B cell (primary cell): ENCODE measurements at regions not wholly inside any gene's neighbourhood (a gene's known extent, or its start where the extent isn't known, plus 50 kb on each side); places are given as distances from the start of the nearest gene placed in this dataset.

ENCODE experiments used
- ATAC-seq: fragments of 200-7000 bp; cut with Tn5 transposase; one replicate; pipeline ENCODE4 v1.10.0; 2021; ENCODE audit warnings: low read depth, mild to moderate bottlenecking, moderate number of reproducible peaks, moderate library complexity
- CTCF ChIA-PET: fragments of 350-600 bp; sonication (Branson Sonifier 250); formaldehyde crosslinking; loops from one replicate; lab custom pipeline; 2021; ENCODE audit warnings: antibody characterized with exemption, inconsistent platforms; lab: Charles Lee
- POLR2A ChIA-PET: fragments of 350-600 bp; sonication (Branson Sonifier 250); formaldehyde crosslinking; loops from one replicate; lab custom pipeline; 2021; ENCODE audit warnings: antibody characterized with exemption; lab: Charles Lee
- DNase-seq: peaks from one replicate; pipeline ENCODE4 v3.0.0; 2013
- H2AFZ ChIP-seq: 2 replicates; pipeline ENCODE4 v1.6.1; 2012; ENCODE audit warnings: mild to moderate bottlenecking, low read depth, low read length; ENCODE audit not compliant: insufficient read depth, poor library complexity, severe bottlenecking
- H3K27ac ChIP-seq, 2 donors: 1 replicate in 1 of 2; 2 replicates in 1 of 2; pipeline ENCODE4 v1.5.1; 2012 to 2013; ENCODE audit warnings: low read length in 2 of 2, mild to moderate bottlenecking in 2 of 2, moderate library complexity in 1 of 2
- H3K27me3 ChIP-seq, 4 experiments: fragments of 200-600 bp in 1 of 4; sonication (generic) in 1 of 4; replicated peaks in 1 of 4; 1 replicate in 2 of 4; 2 replicates in 2 of 4; pipeline versions ENCODE4 v1.6.1 to v1.7.0; 2013 to 2016; ENCODE audit warnings: low read length in 3 of 4, mild to moderate bottlenecking in 2 of 4, mixed read lengths in 1 of 4, moderate library complexity in 1 of 4; ENCODE audit not compliant: insufficient read depth in 4 of 4, control insufficient read depth in 3 of 4; ENCODE audit errors: control extremely low read depth in 1 of 4
- H3K36me3 ChIP-seq, 2 experiments: replicated peaks in 1 of 2; 1 replicate in 1 of 2; 2 replicates in 1 of 2; pipeline versions ENCODE4 v1.6.1 to v1.7.1; 2013; ENCODE audit warnings: low read length in 1 of 2; ENCODE audit not compliant: insufficient read depth in 2 of 2, control insufficient read depth in 1 of 2; ENCODE audit errors: control extremely low read depth in 1 of 2, extremely low read depth in 1 of 2
- H3K4me1 ChIP-seq, 2 donors: fragments of 200-600 bp in 1 of 2; sonication (generic) in 1 of 2; 1 replicate in 1 of 2; 2 replicates in 1 of 2; pipeline versions ENCODE4 v1.5.1 to v1.6.1; 2013 to 2017; ENCODE audit warnings: low read length in 2 of 2; ENCODE audit not compliant: control insufficient read depth in 2 of 2, insufficient read depth in 2 of 2
- H3K4me2 ChIP-seq: replicated peaks from 2 replicates; pipeline ENCODE3; 2012; ENCODE audit warnings: mild to moderate bottlenecking, low read depth, low read length; ENCODE audit not compliant: poor library complexity, severe bottlenecking
- H3K4me3 ChIP-seq, 5 experiments: fragments of 200-600 bp in 1 of 5; sonication (generic) in 1 of 5; 1 replicate in 3 of 5; 2 replicates in 2 of 5; pipeline versions ENCODE4 v1.5.1 to v1.7.0; 2011 to 2016; ENCODE audit warnings: low read length in 4 of 5, mild to moderate bottlenecking in 4 of 5, low read depth in 2 of 5, control low read depth in 1 of 5, moderate library complexity in 1 of 5; ENCODE audit not compliant: insufficient read depth in 1 of 5; ENCODE audit errors: control extremely low read depth in 1 of 5, extremely low read depth in 1 of 5
- H3K79me2 ChIP-seq: fragments of 200-600 bp; sonication (generic); one replicate; pipeline ENCODE4 v1.6.0; 2016; ENCODE audit warnings: low read length; ENCODE audit not compliant: control insufficient read depth, insufficient read depth
- H3K9ac ChIP-seq: fragments of 200-600 bp; sonication (generic); 2 replicates; pipeline ENCODE4 v1.6.1; 2017; ENCODE audit warnings: mild to moderate bottlenecking, low read length, moderate library complexity
- H3K9me3 ChIP-seq, 3 donors: one replicate each; pipeline versions ENCODE4 v1.6.1 to v1.7.1; 2013; ENCODE audit warnings: low read length in 2 of 3; ENCODE audit not compliant: control insufficient read depth in 2 of 3, insufficient read depth in 1 of 3; ENCODE audit errors: control extremely low read depth in 1 of 3
- H4K20me1 ChIP-seq: 2 replicates; pipeline ENCODE4 v1.6.0; 2012; ENCODE audit warnings: mild to moderate bottlenecking, low read length; ENCODE audit not compliant: insufficient read depth, control insufficient read depth, poor library complexity, severe bottlenecking
- H3K27ac Mint-ChIP-seq: one replicate; pipeline ENCODE4 v1.8.0; 2021; ENCODE audit warnings: mixed read lengths
- H3K27me3 Mint-ChIP-seq: one replicate; pipeline ENCODE4 v1.8.0; 2021; ENCODE audit warnings: mixed read lengths
- H3K4me1 Mint-ChIP-seq: one replicate; pipeline ENCODE4 v1.8.0; 2021; ENCODE audit warnings: mixed read lengths
- H3K4me3 Mint-ChIP-seq: one replicate; pipeline ENCODE4 v1.8.0; 2021; ENCODE audit warnings: mixed read lengths
- H3K9me3 Mint-ChIP-seq: one replicate; pipeline ENCODE4 v1.8.0; 2022; ENCODE audit warnings: mixed read lengths; ENCODE audit not compliant: insufficient read depth
- CTCF ChIP-seq: fragments of 200-600 bp; IDR thresholded peaks from one replicate; pipeline ENCODE4 v1.8.0; 2022; ENCODE audit warnings: antibody characterized with exemption, mild to moderate bottlenecking
- EZH2 ChIP-seq: IDR thresholded peaks from 2 replicates; pipeline ENCODE4 v1.6.1; 2012; ENCODE audit warnings: borderline replicate concordance, low read depth, mild to moderate bottlenecking, moderate library complexity, low read length; ENCODE audit not compliant: insufficient read depth, poor library complexity, severe bottlenecking
- WGBS: methylation state at CpG from one replicate; pipeline ENCODE4 v1.1.5; 2013; ENCODE audit warnings: missing lambda C conversion rate; ENCODE audit not compliant: insufficient coverage; 5-methylcytosine and 5-hydroxymethylcytosine counted together
- intact Hi-C: fragments of 100-400 bp; cut with micrococcal nuclease; formaldehyde crosslinking; loops from one replicate; pipeline ENCODE4 v1.10.0; 2022

- no peaks in the 10 kb centered on the region for H3K27me3 Mint-ChIP-seq
- no peaks in the 10 kb centered on the region for H3K36me3 ChIP-seq
These were observed 340.4 kb downstream of the TPBG start for GRCh38 chr6:82704045-82704444.

GRCh38 chr6:82705579-82705978 is 342.0 kb downstream of the TPBG start:
- POLR2A ChIA-PET: no interaction called here
- no peak for ATAC-seq

More at GRCh38 chr6:82704045-82704444, 340.4 kb downstream of the TPBG start:
- CTCF ChIA-PET: no interaction called here
- TF ChIP-seq CTCF: no peak
- intact Hi-C loops: no loop called here
- H3K27me3 ChIP-seq: no peaks in the 10 kb centered on the region
- H3K4me3 ChIP-seq: no peak overlapping the region
- H3K79me2 ChIP-seq: no peaks in the 10 kb centered on the region
- H3K4me3 Mint-ChIP-seq: no peak overlapping the region
- 67% methylated on average over 1 of the region's 1 CpG for WGBS
- no peaks in the 10 kb centered on the region for H4K20me1 ChIP-seq
- ATAC-seq (no peak), DNase-seq (no peak)
- H3K4me1 Mint-ChIP-seq: no peaks in the 10 kb centered on the region
- POLR2A ChIA-PET: no interaction called here
- H3K27ac ChIP-seq: no peak overlapping the region
- H3K4me2 ChIP-seq: no peak overlapping the region
- peaks cover 6% of the 10 kb centered on the region for H3K9me3 Mint-ChIP-seq
- H3K9me3 ChIP-seq: peaks cover 0 to 8% (median 7%) of the 10 kb centered on the region in 3 donors
- no peak overlapping the region for H3K27ac Mint-ChIP-seq
- no peaks in the 10 kb centered on the region for H3K4me1 ChIP-seq
- no peak overlapping the region for H3K9ac ChIP-seq
- no peak overlapping the region for H2AFZ ChIP-seq

More at GRCh38 chr6:82705579-82705978, 342.0 kb downstream of the TPBG start:
- no peak overlapping the region for H3K27ac ChIP-seq
- no peaks in the 10 kb centered on the region for H3K79me2 ChIP-seq
- H3K27ac Mint-ChIP-seq: no peak overlapping the region
- intact Hi-C loops: no loop called here
- no peaks in the 10 kb centered on the region for H3K27me3 Mint-ChIP-seq
- no peak overlapping the region for H3K4me3 ChIP-seq
- H3K4me3 Mint-ChIP-seq: no peak overlapping the region
- no peaks in the 10 kb centered on the region for H3K4me1 ChIP-seq
- H3K9me3 Mint-ChIP-seq: peaks cover 6% of the 10 kb centered on the region
- no peak overlapping the region for H2AFZ ChIP-seq
- CTCF ChIA-PET: no interaction called here
- H3K36me3 ChIP-seq: no peaks in the 10 kb centered on the region
- H3K27me3 ChIP-seq: no peaks in the 10 kb centered on the region
- TF ChIP-seq CTCF (no peak), EZH2 (no peak)
- WGBS: 100% methylated on average over 1 of the region's 3 CpGs
- no peaks in the 10 kb centered on the region for H3K4me1 Mint-ChIP-seq
- no peak for DNase-seq
- no peaks in the 10 kb centered on the region for H4K20me1 ChIP-seq
- H3K9ac ChIP-seq: no peak overlapping the region
- peaks cover 0 to 8% (median 7%) of the 10 kb centered on the region in 3 donors for H3K9me3 ChIP-seq
- H3K4me2 ChIP-seq: no peak overlapping the region
